SK-N-SH (cell line): ENCODE measurements at regions not wholly inside any gene's neighbourhood (a gene's known extent, or its start where the extent isn't known, plus 50 kb on each side); places are given as distances from the start of the nearest gene placed in this dataset.

ENCODE experiments used
- CTCF ChIA-PET: fragments of 300-600, 350-600 bp; formaldehyde crosslinking; extraction: SDS; loops from one replicate; lab custom pipeline; 2021; lab: Yijun Ruan, JAX
- POLR2A ChIA-PET: fragments of 350-600 bp; sonication (Branson Sonifier 250); formaldehyde crosslinking; extraction: SDS; loops from one replicate; lab custom pipeline; 2020; ENCODE audit warnings: antibody characterized with exemption, inconsistent platforms; lab: Yijun Ruan, JAX
- DNase-seq: peaks from one replicate; pipeline ENCODE4 v3.0.0; 2012
- H2AFZ ChIP-seq: fragments of 200-600 bp; sonication (generic); 2 replicates; pipeline ENCODE4 v1.8.1; 2016; ENCODE audit warnings: antibody characterized with exemption, mild to moderate bottlenecking, low read depth
- H3F3A ChIP-seq: fragments of 200-600 bp; sonication (generic); replicated peaks from 2 replicates; pipeline ENCODE3; 2016; ENCODE audit warnings: antibody characterized with exemption, mild to moderate bottlenecking; ENCODE audit not compliant: insufficient read depth
- H3K27ac ChIP-seq, 2 experiments: fragments of 200-500 bp in 1 of 2; fragments of 200-600 bp in 1 of 2; sonication (Bioruptor generic) in 1 of 2; sonication (generic), shearing (Covaris generic) in 1 of 2; 2 replicates each; pipeline versions ENCODE4 v1.5.1 to v1.6.1; 2014 to 2016; ENCODE audit warnings: low read depth in 2 of 2, inconsistent platforms in 1 of 2, low read length in 1 of 2, mild to moderate bottlenecking in 1 of 2, mixed read lengths in 1 of 2
- H3K27me3 ChIP-seq: fragments of 200-600 bp; sonication (generic), shearing (Covaris generic); 2 replicates; pipeline ENCODE4 v1.6.1; 2016; ENCODE audit warnings: mixed run types; ENCODE audit not compliant: insufficient read depth
- H3K36me3 ChIP-seq, 2 experiments: fragments of 200-500 bp in 1 of 2; fragments of 200-600 bp in 1 of 2; sonication (Bioruptor generic) in 1 of 2; sonication (generic) in 1 of 2; replicated peaks in 1 of 2; 2 replicates each; pipeline versions ENCODE3 to v1.5.1; 2014 to 2016; ENCODE audit warnings: low read length in 1 of 2, mild to moderate bottlenecking in 1 of 2; ENCODE audit not compliant: insufficient read depth in 2 of 2, control insufficient read depth in 1 of 2
- H3K4me1 ChIP-seq, 2 experiments: fragments of 200-500 bp in 1 of 2; fragments of 200-600 bp in 1 of 2; sonication (Bioruptor generic) in 1 of 2; sonication (generic), shearing (Covaris generic) in 1 of 2; 2 replicates each; pipeline versions ENCODE4 v1.5.1 to v1.6.1; 2014 to 2016; ENCODE audit warnings: low read depth in 1 of 2, low read length in 1 of 2, mixed run types in 1 of 2; ENCODE audit not compliant: insufficient read depth in 2 of 2, control insufficient read depth in 1 of 2
- H3K4me2 ChIP-seq: fragments of 200-600 bp; sonication (generic), shearing (Covaris generic); 2 replicates; pipeline ENCODE4 v1.6.1; 2017; ENCODE audit warnings: mixed run types
- H3K4me3 ChIP-seq, 2 experiments: fragments of 200-500 bp in 1 of 2; fragments of 200-600 bp in 1 of 2; sonication (Bioruptor generic) in 1 of 2; sonication (generic), shearing (Covaris generic) in 1 of 2; 2 replicates each; pipeline versions ENCODE4 v1.5.1 to v1.8.1; 2014 to 2016; ENCODE audit warnings: low read depth in 2 of 2, inconsistent platforms in 1 of 2, low read length in 1 of 2, mild to moderate bottlenecking in 1 of 2, mixed read lengths in 1 of 2, moderate library complexity in 1 of 2
- H3K79me2 ChIP-seq: fragments of 200-600 bp; sonication (generic); 2 replicates; pipeline ENCODE4 v1.8.1; 2017; ENCODE audit warnings: mild to moderate bottlenecking; ENCODE audit not compliant: insufficient read depth
- H3K9ac ChIP-seq: fragments of 200-600 bp; sonication (generic); 2 replicates; pipeline ENCODE4 v1.6.1; 2017; ENCODE audit warnings: mixed run types
- H3K9me2 ChIP-seq: fragments of 200-600 bp; sonication (generic); 2 replicates; pipeline ENCODE4 v1.6.1; 2017; ENCODE audit warnings: mixed run types
- H3K9me3 ChIP-seq: fragments of 200-600 bp; sonication (generic); 2 replicates; pipeline ENCODE4 v1.6.1; 2017; ENCODE audit warnings: mixed run types, mild to moderate bottlenecking, moderate library complexity
- H4K20me1 ChIP-seq: fragments of 200-600 bp; sonication (generic); 2 replicates; pipeline ENCODE4 v1.6.1; 2017; ENCODE audit warnings: mild to moderate bottlenecking, mixed run types; ENCODE audit not compliant: insufficient read depth
- CTCF ChIP-seq: fragments of 200-600 bp; sonication (generic); IDR thresholded peaks from 2 replicates; pipeline ENCODE4 v1.6.1; 2017; ENCODE audit warnings: antibody characterized with exemption, mild to moderate bottlenecking, moderate library complexity
- ELF1 ChIP-seq: IDR thresholded peaks from 2 replicates; pipeline ENCODE4 v1.4.0; 2012
- FOXM1 ChIP-seq: IDR thresholded peaks from 2 replicates; pipeline ENCODE4 v1.4.0; 2012; ENCODE audit warnings: low read depth, mild to moderate bottlenecking
- GABPA ChIP-seq: IDR thresholded peaks from 2 replicates; pipeline ENCODE4 v1.4.0; 2012; ENCODE audit warnings: low read depth, mild to moderate bottlenecking
- JUND ChIP-seq: IDR thresholded peaks from 2 replicates; pipeline ENCODE4 v1.4.0; 2012
- NFIC ChIP-seq: IDR thresholded peaks from 2 replicates; pipeline ENCODE4 v1.4.0; 2012; ENCODE audit warnings: borderline replicate concordance
- NRF1 ChIP-seq: IDR thresholded peaks from 2 replicates; pipeline ENCODE4 v1.6.1; 2012; ENCODE audit warnings: low read depth, mild to moderate bottlenecking, low read length
- RAD21 ChIP-seq: IDR thresholded peaks from 2 replicates; pipeline ENCODE4 v1.6.1; 2012; ENCODE audit warnings: mild to moderate bottlenecking, low read length
- REST ChIP-seq: IDR thresholded peaks from 2 replicates; pipeline ENCODE4 v1.6.1; 2012; ENCODE audit warnings: mild to moderate bottlenecking, low read depth, low read length, moderate library complexity
- RXRA ChIP-seq: IDR thresholded peaks from 2 replicates; pipeline ENCODE4 v1.4.0; 2012; ENCODE audit warnings: low read depth, mild to moderate bottlenecking, borderline replicate concordance
- TAF1 ChIP-seq: IDR thresholded peaks from 2 replicates; pipeline ENCODE4 v1.6.1; 2012; ENCODE audit warnings: low read depth, mild to moderate bottlenecking, low read length, moderate library complexity, borderline replicate concordance
- TEAD4 ChIP-seq: IDR thresholded peaks from 2 replicates; pipeline ENCODE4 v1.4.0; 2012; ENCODE audit warnings: mild to moderate bottlenecking, borderline replicate concordance; ENCODE audit not compliant: insufficient read depth
- USF2 ChIP-seq: fragments of 150-350 bp; IDR thresholded peaks from 2 replicates; pipeline ENCODE4 v1.6.1; 2017; ENCODE audit warnings: antibody characterized with exemption, low read length, low read depth, borderline replicate concordance
- ZBTB33 ChIP-seq: IDR thresholded peaks from 2 replicates; pipeline ENCODE4 v1.4.0; 2012; ENCODE audit warnings: low read depth, borderline replicate concordance
- WGBS: methylation state at CpG from one replicate; pipeline ENCODE4 v1.1.6; 2017; ENCODE audit warnings: low lambda C conversion rate; 5-methylcytosine and 5-hydroxymethylcytosine counted together
- TF ChIP-seq, protein P1 (sequence below): IDR thresholded peaks from 2 replicates; pipeline ENCODE4; 2012
- TF ChIP-seq, protein P2 (sequence below): fragments of 150-350 bp; IDR thresholded peaks from 2 replicates; pipeline ENCODE4 v1.6.1; 2016; ENCODE audit warnings: mild to moderate bottlenecking, low read depth, low read length

DNA sequence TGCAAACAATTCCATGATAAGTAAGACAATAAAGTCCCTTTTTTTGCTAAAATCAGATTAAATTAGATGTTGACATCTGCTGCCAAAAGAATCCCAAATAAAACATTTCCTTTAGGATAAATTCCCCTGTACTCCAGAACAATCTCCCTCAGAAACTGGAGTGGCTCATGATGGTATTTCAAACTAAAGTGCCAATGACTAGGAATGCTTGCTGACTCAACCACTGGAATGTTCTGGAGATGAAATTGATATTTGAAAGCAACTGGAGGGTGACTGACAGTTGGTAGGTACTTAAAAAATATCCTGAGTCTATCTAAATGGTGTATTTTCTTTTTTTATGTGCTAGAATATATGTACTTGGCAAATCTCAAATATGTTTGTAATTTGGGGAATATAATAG lies 350.1 kb upstream of the TSHZ2 start (continued):
- no peak for TF ChIP-seq TAF1
- TF ChIP-seq, all 33 proteins: peak for 0

GRCh38 chr20:52621401-52621800 lies 350.8 kb upstream of the TSHZ2 start:
- no peak for DNase-seq
- WGBS, result 3% methylated on average over 2 of the region's 2 CpGs
- H3F3A ChIP-seq, result no peaks in the 10 kb centered on the region
- H3K27me3 ChIP-seq, result no peaks in the 10 kb centered on the region
- H3K9me2 ChIP-seq, result no peaks in the 10 kb centered on the region
- H2AFZ ChIP-seq, result no peak overlapping the region
- no peak overlapping the region for H3K9ac ChIP-seq
- H3K4me2 ChIP-seq, result no peak overlapping the region
- H4K20me1 ChIP-seq, result no peaks in the 10 kb centered on the region
- H3K36me3 ChIP-seq, result no peaks in the 10 kb centered on the region
- no peak overlapping the region for H3K4me3 ChIP-seq
- no peak overlapping the region for H3K27ac ChIP-seq
- no peaks in the 10 kb centered on the region for H3K79me2 ChIP-seq
- no peaks in the 10 kb centered on the region for H3K9me3 ChIP-seq
- ChIA-PET CTCF (no interaction called here), POLR2A (no interaction called here)
- no peak for TF ChIP-seq ELF1
- TF ChIP-seq CTCF, result no peak
- H3K4me1 ChIP-seq, result no peaks in the 10 kb centered on the region

- Histone ChIP-seq H3K9me2 (no peaks in the 10 kb centered on the region), H3F3A (no peaks in the 10 kb centered on the region), H3K27me3 (no peaks in the 10 kb centered on the region), H3K9me3 (no peaks in the 10 kb centered on the region), H3K79me2 (no peaks in the 10 kb centered on the region), H3K36me3 (no peaks in the 10 kb centered on the region), H4K20me1 (no peaks in the 10 kb centered on the region), H2AFZ (no peak overlapping the region), H3K27ac (no peak overlapping the region), H3K4me2 (no peak overlapping the region), H3K4me3 (no peak overlapping the region), H3K9ac (no peak overlapping the region), H3K4me1 (no peaks in the 10 kb centered on the region)
- ChIA-PET POLR2A (no interaction called here), CTCF (interaction anchor here (0.5 to 1.5 kb wide), 2 partner anchors 12 to 112 kb away, joined by 3 to 4 read pairs; no protein-coding TSS in a partner anchor)
- TF ChIP-seq TAF1, result no peak
- no peak for TF ChIP-seq ZBTB33
- no peak for TF ChIP-seq USF2
- TF ChIP-seq, protein P1, sequence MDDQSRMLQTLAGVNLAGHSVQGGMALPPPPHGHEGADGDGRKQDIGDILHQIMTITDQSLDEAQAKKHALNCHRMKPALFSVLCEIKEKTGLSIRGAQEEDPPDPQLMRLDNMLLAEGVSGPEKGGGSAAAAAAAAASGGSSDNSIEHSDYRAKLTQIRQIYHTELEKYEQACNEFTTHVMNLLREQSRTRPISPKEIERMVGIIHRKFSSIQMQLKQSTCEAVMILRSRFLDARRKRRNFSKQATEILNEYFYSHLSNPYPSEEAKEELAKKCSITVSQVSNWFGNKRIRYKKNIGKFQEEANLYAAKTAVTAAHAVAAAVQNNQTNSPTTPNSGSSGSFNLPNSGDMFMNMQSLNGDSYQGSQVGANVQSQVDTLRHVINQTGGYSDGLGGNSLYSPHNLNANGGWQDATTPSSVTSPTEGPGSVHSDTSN, result no peak
- no peak for TF ChIP-seq NRF1
- TF ChIP-seq NFIC, result no peak
- no peak for TF ChIP-seq GABPA
- no peak for TF ChIP-seq TEAD4
- no peak for TF ChIP-seq RXRA
- no peak for TF ChIP-seq FOXM1
- no peak for TF ChIP-seq JUND
- TF ChIP-seq, protein P2, sequence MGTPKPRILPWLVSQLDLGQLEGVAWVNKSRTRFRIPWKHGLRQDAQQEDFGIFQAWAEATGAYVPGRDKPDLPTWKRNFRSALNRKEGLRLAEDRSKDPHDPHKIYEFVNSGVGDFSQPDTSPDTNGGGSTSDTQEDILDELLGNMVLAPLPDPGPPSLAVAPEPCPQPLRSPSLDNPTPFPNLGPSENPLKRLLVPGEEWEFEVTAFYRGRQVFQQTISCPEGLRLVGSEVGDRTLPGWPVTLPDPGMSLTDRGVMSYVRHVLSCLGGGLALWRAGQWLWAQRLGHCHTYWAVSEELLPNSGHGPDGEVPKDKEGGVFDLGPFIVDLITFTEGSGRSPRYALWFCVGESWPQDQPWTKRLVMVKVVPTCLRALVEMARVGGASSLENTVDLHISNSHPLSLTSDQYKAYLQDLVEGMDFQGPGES, result no peak
- no peak for TF ChIP-seq REST
- TF ChIP-seq RAD21, result no peak
- no peak for DNase-seq
- 77% methylated on average over 3 of the region's 3 CpGs for WGBS
These were observed 352.5 kb upstream of the TSHZ2 start for GRCh38 chr20:52619671-52620070.
